Neural cell (in vitro differentiated cells): ENCODE measurements at regions not wholly inside any gene's neighbourhood (a gene's known extent, or its start where the extent isn't known, plus 50 kb on each side); places are given as distances from the start of the nearest gene placed in this dataset.

ENCODE experiments used
- H2AFZ ChIP-seq: fragments of 200-600, 300-800 bp; sonication (generic), shearing (Covaris generic); 2 replicates; pipeline ENCODE4 v1.6.0; 2014; ENCODE audit warnings: low read depth, mild to moderate bottlenecking, antibody characterized with exemption, low read length, moderate library complexity
- H3F3A ChIP-seq: fragments of 200-600 bp; shearing (Covaris generic); 2 replicates; pipeline ENCODE4 v1.6.1; 2016; ENCODE audit warnings: mild to moderate bottlenecking, moderate library complexity, mixed read lengths, antibody characterized with exemption, low read length; ENCODE audit not compliant: insufficient read depth, poor library complexity, severe bottlenecking
- H3K27ac ChIP-seq: fragments of 200-600, 300-800 bp; sonication (generic), shearing (Covaris generic); 2 replicates; pipeline ENCODE4 v1.5.1; 2014; ENCODE audit warnings: mild to moderate bottlenecking, low read length, moderate library complexity
- H3K27me3 ChIP-seq: fragments of 300-800, 200-600 bp; sonication (generic), shearing (Covaris generic); 2 replicates; pipeline ENCODE4 v1.6.0; 2014; ENCODE audit warnings: mild to moderate bottlenecking, low read depth, low read length, moderate library complexity; ENCODE audit not compliant: insufficient read depth
- H3K36me3 ChIP-seq: fragments of 300-800, 200-600 bp; sonication (generic), shearing (Covaris generic); 2 replicates; pipeline ENCODE4 v1.5.1; 2014; ENCODE audit warnings: mild to moderate bottlenecking, antibody characterized with exemption, low read length, moderate library complexity; ENCODE audit not compliant: insufficient read depth
- H3K4me2 ChIP-seq: fragments of 300-800, 200-600 bp; sonication (generic), shearing (Covaris generic); 2 replicates; pipeline ENCODE4 v1.6.0; 2014; ENCODE audit warnings: mild to moderate bottlenecking, low read length
- H3K4me3 ChIP-seq: fragments of 300-800, 200-600 bp; sonication (generic), shearing (Covaris generic); 2 replicates; pipeline ENCODE4 v1.5.1; 2014; ENCODE audit warnings: mild to moderate bottlenecking, low read length, moderate library complexity
- H3K79me2 ChIP-seq: fragments of 200-600 bp; shearing (Covaris generic); replicated peaks from 2 replicates; pipeline ENCODE4 v1.6.0; 2014; ENCODE audit warnings: mild to moderate bottlenecking, low read length, moderate library complexity; ENCODE audit not compliant: insufficient read depth
- H3K9ac ChIP-seq: fragments of 300-800, 200-600 bp; sonication (generic), shearing (Covaris generic); 2 replicates; pipeline ENCODE4 v1.6.1; 2016; ENCODE audit warnings: mild to moderate bottlenecking, low read length, mixed read lengths
- H3K9me2 ChIP-seq: fragments of 200-600 bp; shearing (Covaris generic); 2 replicates; pipeline ENCODE4 v1.6.1; 2016; ENCODE audit warnings: mild to moderate bottlenecking, low read length, mixed read lengths; ENCODE audit not compliant: insufficient read depth
- H3K9me3 ChIP-seq: fragments of 200-600, 300-800 bp; sonication (generic), shearing (Covaris generic); 2 replicates; pipeline ENCODE4 v1.6.1; 2016; ENCODE audit warnings: mild to moderate bottlenecking, mixed run types, low read length, moderate library complexity, mixed read lengths
- H4K20me1 ChIP-seq: fragments of 200-600 bp; shearing (Covaris generic); 2 replicates; pipeline ENCODE4 v1.6.1; 2016; ENCODE audit warnings: mild to moderate bottlenecking, mixed run types; ENCODE audit not compliant: insufficient read depth
- CTCF ChIP-seq: fragments of 450-650 bp; IDR thresholded peaks from 2 replicates; pipeline ENCODE4 v1.5.1; 2014; ENCODE audit warnings: antibody characterized with exemption, mild to moderate bottlenecking, moderate library complexity; ENCODE audit not compliant: poor library complexity, severe bottlenecking
- EP300 ChIP-seq: fragments of 450-650 bp; conservative IDR thresholded peaks from 2 replicates; pipeline ENCODE4 v1.6.1; 2014; ENCODE audit warnings: antibody characterized with exemption, mild to moderate bottlenecking, moderate library complexity; ENCODE audit not compliant: poor library complexity, severe bottlenecking
- EZH2 ChIP-seq: fragments of 200-600, 300-800 bp; shearing (Covaris generic), sonication (generic); IDR thresholded peaks from 2 replicates; pipeline ENCODE4 v1.6.1; 2014; ENCODE audit warnings: antibody characterized with exemption, low read length, borderline replicate concordance, mild to moderate bottlenecking; ENCODE audit not compliant: insufficient read depth, poor library complexity, severe bottlenecking
- MXI1 ChIP-seq: fragments of 450-650 bp; conservative IDR thresholded peaks from 2 replicates; pipeline ENCODE4 v1.6.1; 2014; ENCODE audit warnings: antibody characterized with exemption, mild to moderate bottlenecking; ENCODE audit not compliant: poor library complexity, severe bottlenecking
- POLR2AphosphoS5 ChIP-seq: IDR thresholded peaks from 2 replicates; pipeline ENCODE4 v1.6.1; 2012
- RAD21 ChIP-seq: fragments of 450-650 bp; conservative IDR thresholded peaks from 2 replicates; pipeline ENCODE4 v1.6.1; 2014; ENCODE audit warnings: antibody characterized with exemption, mild to moderate bottlenecking, moderate library complexity
- REST ChIP-seq: IDR thresholded peaks from 2 replicates; pipeline ENCODE4 v1.6.1; 2012; ENCODE audit warnings: borderline replicate concordance
- SMC3 ChIP-seq: fragments of 450-650 bp; conservative IDR thresholded peaks from 2 replicates; pipeline ENCODE4 v1.6.1; 2014; ENCODE audit warnings: antibody characterized with exemption, mild to moderate bottlenecking, moderate library complexity; ENCODE audit not compliant: poor library complexity
- TAF1 ChIP-seq: IDR thresholded peaks from 2 replicates; pipeline ENCODE4 v1.6.1; 2012; ENCODE audit warnings: low read depth

GRCh38 chr1:55507578-55507931 is 292.4 kb upstream of the USP24 start:
- H3K4me2 ChIP-seq, result no peak overlapping the region
- no peak overlapping the region for H2AFZ ChIP-seq
- no peaks in the 10 kb centered on the region for H3F3A ChIP-seq
- no peaks in the 10 kb centered on the region for H4K20me1 ChIP-seq
- no peak overlapping the region for H3K27ac ChIP-seq
- H3K27me3 ChIP-seq, result no peaks in the 10 kb centered on the region
- H3K9me3 ChIP-seq, result no peaks in the 10 kb centered on the region
- no peak overlapping the region for H3K9ac ChIP-seq
- no peaks in the 10 kb centered on the region for H3K36me3 ChIP-seq
- no peaks in the 10 kb centered on the region for H3K9me2 ChIP-seq
- no peak overlapping the region for H3K4me3 ChIP-seq
- TF ChIP-seq POLR2AphosphoS5 (no peak), TAF1 (no peak), EZH2 (no peak)
- no peaks in the 10 kb centered on the region for H3K79me2 ChIP-seq

GRCh38 chr1:55506740-55507577 is 291.8 kb upstream of the USP24 start:
- H3K9me3 ChIP-seq, result no peaks in the 10 kb centered on the region
- no peaks in the 10 kb centered on the region for H3K9me2 ChIP-seq
- H3K4me2 ChIP-seq, result no peak overlapping the region
- no peaks in the 10 kb centered on the region for H3K79me2 ChIP-seq
- no peaks in the 10 kb centered on the region for H3K27me3 ChIP-seq
- no peak overlapping the region for H3K4me3 ChIP-seq
- no peaks in the 10 kb centered on the region for H3F3A ChIP-seq
- no peaks in the 10 kb centered on the region for H3K36me3 ChIP-seq
- H3K27ac ChIP-seq, result no peak overlapping the region
- no peaks in the 10 kb centered on the region for H4K20me1 ChIP-seq
- H2AFZ ChIP-seq, result no peak overlapping the region
- TF ChIP-seq POLR2AphosphoS5, result no peak
- H3K9ac ChIP-seq, result no peak overlapping the region

- Histone ChIP-seq H3K9ac (no peak overlapping the region), H3K79me2 (no peaks in the 10 kb centered on the region), H2AFZ (no peak overlapping the region), H3F3A (no peaks in the 10 kb centered on the region), H3K27ac (no peak overlapping the region), H3K36me3 (no peaks in the 10 kb centered on the region), H3K27me3 (no peaks in the 10 kb centered on the region), H3K9me2 (no peaks in the 10 kb centered on the region), H4K20me1 (no peaks in the 10 kb centered on the region), H3K4me2 (no peak overlapping the region), H3K9me3 (no peaks in the 10 kb centered on the region), H3K4me3 (no peak overlapping the region)
- TF ChIP-seq EP300 (no peak), CTCF (no peak), REST (no peak), POLR2AphosphoS5 (no peak), EZH2 (no peak), MXI1 (no peak), SMC3 (no peak), TAF1 (no peak), RAD21 (no peak)
These were observed 290.2 kb upstream of the USP24 start for GRCh38 chr1:55505326-55505725.
